PFSK-1 (cell line): ENCODE measurements at regions not wholly inside any gene's neighbourhood (a gene's known extent, or its start where the extent isn't known, plus 50 kb on each side); places are given as distances from the start of the nearest gene placed in this dataset.

Experiments
- POLR2AphosphoS5 ChIP-seq: IDR thresholded peaks from 2 replicates; pipeline ENCODE4 v1.6.1; 2012; ENCODE audit warnings: low read depth, mild to moderate bottlenecking, control low read depth, low read length, moderate library complexity
- SIN3A ChIP-seq: IDR thresholded peaks from 2 replicates; pipeline ENCODE4 v1.6.1; 2012; ENCODE audit warnings: mild to moderate bottlenecking, low read length, moderate library complexity, borderline replicate concordance; ENCODE audit not compliant: insufficient read depth
- TAF1 ChIP-seq: IDR thresholded peaks from 2 replicates; pipeline ENCODE4 v1.6.1; 2012; ENCODE audit warnings: low read length, control low read depth, borderline replicate concordance; ENCODE audit not compliant: insufficient read depth
- TF ChIP-seq, protein P1 (sequence below), 2 experiments: IDR thresholded peaks; 2 replicates each; pipeline versions ENCODE4 v1.6.1 to v1.8.0; 2011 to 2012; ENCODE audit warnings: low read depth in 2 of 2, low read length in 2 of 2, control low read depth in 1 of 2, inconsistent platforms in 1 of 2, mild to moderate bottlenecking in 1 of 2, moderate library complexity in 1 of 2; ENCODE audit not compliant: insufficient read depth in 1 of 2

DNA sequence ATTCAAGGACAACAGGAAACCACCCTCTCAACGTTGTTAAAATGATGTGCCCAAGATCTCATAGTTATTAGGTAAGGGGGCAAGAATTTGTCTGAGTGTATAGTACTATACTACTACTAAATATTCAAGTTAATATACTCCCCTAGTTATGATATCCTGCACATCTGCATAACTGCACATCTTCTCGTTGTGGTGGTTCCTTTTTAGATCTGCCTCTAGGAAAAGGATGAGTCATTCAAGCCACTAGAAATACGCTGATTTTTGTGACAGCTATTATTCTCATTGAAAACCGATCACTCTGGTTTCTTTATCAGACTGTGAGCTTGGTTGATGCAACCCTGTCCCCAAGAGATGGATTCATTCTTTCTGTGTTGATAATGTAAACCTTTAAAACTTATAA lies 1067.0 kb upstream of the FANCL start:
- TF ChIP-seq, protein P1, sequence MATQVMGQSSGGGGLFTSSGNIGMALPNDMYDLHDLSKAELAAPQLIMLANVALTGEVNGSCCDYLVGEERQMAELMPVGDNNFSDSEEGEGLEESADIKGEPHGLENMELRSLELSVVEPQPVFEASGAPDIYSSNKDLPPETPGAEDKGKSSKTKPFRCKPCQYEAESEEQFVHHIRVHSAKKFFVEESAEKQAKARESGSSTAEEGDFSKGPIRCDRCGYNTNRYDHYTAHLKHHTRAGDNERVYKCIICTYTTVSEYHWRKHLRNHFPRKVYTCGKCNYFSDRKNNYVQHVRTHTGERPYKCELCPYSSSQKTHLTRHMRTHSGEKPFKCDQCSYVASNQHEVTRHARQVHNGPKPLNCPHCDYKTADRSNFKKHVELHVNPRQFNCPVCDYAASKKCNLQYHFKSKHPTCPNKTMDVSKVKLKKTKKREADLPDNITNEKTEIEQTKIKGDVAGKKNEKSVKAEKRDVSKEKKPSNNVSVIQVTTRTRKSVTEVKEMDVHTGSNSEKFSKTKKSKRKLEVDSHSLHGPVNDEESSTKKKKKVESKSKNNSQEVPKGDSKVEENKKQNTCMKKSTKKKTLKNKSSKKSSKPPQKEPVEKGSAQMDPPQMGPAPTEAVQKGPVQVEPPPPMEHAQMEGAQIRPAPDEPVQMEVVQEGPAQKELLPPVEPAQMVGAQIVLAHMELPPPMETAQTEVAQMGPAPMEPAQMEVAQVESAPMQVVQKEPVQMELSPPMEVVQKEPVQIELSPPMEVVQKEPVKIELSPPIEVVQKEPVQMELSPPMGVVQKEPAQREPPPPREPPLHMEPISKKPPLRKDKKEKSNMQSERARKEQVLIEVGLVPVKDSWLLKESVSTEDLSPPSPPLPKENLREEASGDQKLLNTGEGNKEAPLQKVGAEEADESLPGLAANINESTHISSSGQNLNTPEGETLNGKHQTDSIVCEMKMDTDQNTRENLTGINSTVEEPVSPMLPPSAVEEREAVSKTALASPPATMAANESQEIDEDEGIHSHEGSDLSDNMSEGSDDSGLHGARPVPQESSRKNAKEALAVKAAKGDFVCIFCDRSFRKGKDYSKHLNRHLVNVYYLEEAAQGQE (IDR thresholded peaks at IDR 0.05; ENCODE audit: insufficient read depth in 1 of 2, low read depth in 2 of 2, low read length in 2 of 2) = no peak
- TF ChIP-seq SIN3A (no peak), POLR2AphosphoS5 (no peak), TAF1 (no peak)
